Astrocyte (in vitro differentiated cells and primary cell): ENCODE measurements at regions not wholly inside any gene's neighbourhood (a gene's known extent, or its start where the extent isn't known, plus 50 kb on each side); places are given as distances from the start of the nearest gene placed in this dataset.

Experiments used
- DNase-seq: peaks from one replicate; pipeline ENCODE4 v3.0.0-alpha.2; 2010; ENCODE audit warnings: low read depth
- FAIRE-seq: peaks from 2 replicates; lab custom pipeline; 2011; peaks lifted over from hg19 to GRCh38; lab: Jason Lieb, UNC
- H2AFZ ChIP-seq: 2 replicates; pipeline ENCODE4 v1.6.0; 2012; ENCODE audit warnings: low read depth, low read length, inconsistent platforms
- H3K27ac ChIP-seq: 2 replicates; pipeline ENCODE4 v1.5.1; 2011; ENCODE audit warnings: low read depth, low read length, inconsistent platforms
- H3K27me3 ChIP-seq: 2 replicates; pipeline ENCODE4 v1.6.0; 2011; ENCODE audit warnings: low read length, inconsistent platforms; ENCODE audit not compliant: insufficient read depth
- H3K36me3 ChIP-seq: 2 replicates; pipeline ENCODE4 v1.5.1; 2011; ENCODE audit warnings: low read length, inconsistent platforms; ENCODE audit not compliant: insufficient read depth
- H3K4me1 ChIP-seq: 2 replicates; pipeline ENCODE4 v1.5.1; 2011; ENCODE audit warnings: low read length, inconsistent platforms; ENCODE audit not compliant: insufficient read depth
- H3K4me2 ChIP-seq: 2 replicates; pipeline ENCODE4 v1.6.0; 2012; ENCODE audit warnings: low read length, inconsistent platforms
- H3K4me3 ChIP-seq: 2 replicates; pipeline ENCODE4 v1.5.1; 2011; ENCODE audit warnings: low read depth, mild to moderate bottlenecking, low read length, inconsistent platforms; ENCODE audit not compliant: insufficient read depth
- H3K79me2 ChIP-seq: 2 replicates; pipeline ENCODE4 v1.6.0; 2012; ENCODE audit warnings: mild to moderate bottlenecking, low read length, inconsistent platforms; ENCODE audit not compliant: insufficient read depth
- H3K9ac ChIP-seq: 2 replicates; pipeline ENCODE4 v1.6.0; 2012; ENCODE audit warnings: mild to moderate bottlenecking, low read length, inconsistent platforms
- H3K9me3 ChIP-seq: 2 replicates; pipeline ENCODE4 v1.5.1; 2012; ENCODE audit warnings: low read depth, mild to moderate bottlenecking, low read length, inconsistent platforms; ENCODE audit not compliant: insufficient read depth
- H4K20me1 ChIP-seq: 2 replicates; pipeline ENCODE4 v1.6.0; 2012; ENCODE audit warnings: low read length, inconsistent platforms; ENCODE audit not compliant: insufficient read depth
- H3K27ac Mint-ChIP-seq: one replicate; pipeline ENCODE4 v1.8.0; 2021; ENCODE audit warnings: mild to moderate bottlenecking, mixed read lengths; ENCODE audit not compliant: unreplicated experiment
- H3K27me3 Mint-ChIP-seq: one replicate; pipeline ENCODE4 v1.8.0; 2021; ENCODE audit warnings: low read depth, mixed read lengths; ENCODE audit not compliant: unreplicated experiment
- H3K36me3 Mint-ChIP-seq: one replicate; pipeline ENCODE4 v1.8.0; 2021; ENCODE audit warnings: low read depth, mixed read lengths; ENCODE audit not compliant: unreplicated experiment
- H3K4me1 Mint-ChIP-seq: one replicate; pipeline ENCODE4 v1.8.0; 2021; ENCODE audit warnings: low read depth, mixed read lengths; ENCODE audit not compliant: unreplicated experiment
- H3K4me3 Mint-ChIP-seq: one replicate; pipeline ENCODE4 v1.8.0; 2021; ENCODE audit warnings: mild to moderate bottlenecking, moderate library complexity, mixed read lengths; ENCODE audit not compliant: unreplicated experiment
- H3K9me3 Mint-ChIP-seq: one replicate; pipeline ENCODE4 v1.8.0; 2021; ENCODE audit warnings: mild to moderate bottlenecking, mixed read lengths; ENCODE audit not compliant: unreplicated experiment
- CTCF ChIP-seq: IDR thresholded peaks from 2 replicates; pipeline ENCODE4 v1.5.1; 2011; ENCODE audit warnings: low read depth, mild to moderate bottlenecking, inconsistent platforms, low read length, moderate library complexity; ENCODE audit not compliant: insufficient read depth
- EZH2 ChIP-seq: IDR thresholded peaks from 2 replicates; pipeline ENCODE4 v1.6.1; 2012; ENCODE audit warnings: mild to moderate bottlenecking, low read length, inconsistent platforms; ENCODE audit not compliant: insufficient read depth

GRCh38 chr3:190728574-190729246 lies 133.8 kb downstream of the GMNC start:
- H3K9me3 ChIP-seq: no peaks in the 10 kb centered on the region
- no peaks in the 10 kb centered on the region for H3K36me3 Mint-ChIP-seq
- no peaks in the 10 kb centered on the region for H4K20me1 ChIP-seq
- no peak overlapping the region for H3K4me3 Mint-ChIP-seq
- H3K4me1 ChIP-seq: no peaks in the 10 kb centered on the region
- TF ChIP-seq EZH2 (no peak), CTCF (no peak)
- no peaks in the 10 kb centered on the region for H3K4me1 Mint-ChIP-seq
- H3K79me2 ChIP-seq: no peaks in the 10 kb centered on the region
- H3K27me3 ChIP-seq: no peaks in the 10 kb centered on the region
- DNase-seq (no peak), FAIRE-seq (no peak)
- H3K27me3 Mint-ChIP-seq: no peaks in the 10 kb centered on the region
- H3K9me3 Mint-ChIP-seq: no peaks in the 10 kb centered on the region
- H2AFZ ChIP-seq: no peak overlapping the region
- no peak overlapping the region for H3K4me3 ChIP-seq
- H3K4me2 ChIP-seq: no peak overlapping the region
- H3K27ac Mint-ChIP-seq: no peak overlapping the region
- no peak overlapping the region for H3K9ac ChIP-seq
- no peaks in the 10 kb centered on the region for H3K36me3 ChIP-seq
- H3K27ac ChIP-seq: no peak overlapping the region

GRCh38 chr3:190722181-190722905 lies 140.2 kb downstream of the GMNC start:
- Histone ChIP-seq H4K20me1 (no peaks in the 10 kb centered on the region), H2AFZ (no peak overlapping the region), H3K4me2 (no peak overlapping the region), H3K4me1 (peaks cover 4% of the 10 kb centered on the region), H3K27me3 (no peaks in the 10 kb centered on the region), H3K9me3 (no peaks in the 10 kb centered on the region), H3K27ac (no peak overlapping the region), H3K9ac (no peak overlapping the region), H3K79me2 (no peaks in the 10 kb centered on the region), H3K4me3 (no peak overlapping the region), H3K36me3 (no peaks in the 10 kb centered on the region)
- DNase-seq (peak; percentile 25), FAIRE-seq (no peak)
- no peaks in the 10 kb centered on the region for H3K27me3 Mint-ChIP-seq
- H3K36me3 Mint-ChIP-seq: no peaks in the 10 kb centered on the region
- H3K4me1 Mint-ChIP-seq: peaks cover 8% of the 10 kb centered on the region
- no peak overlapping the region for H3K27ac Mint-ChIP-seq
- TF ChIP-seq CTCF: no peak
- TF ChIP-seq EZH2: no peak
- H3K4me3 Mint-ChIP-seq: no peak overlapping the region
- no peaks in the 10 kb centered on the region for H3K9me3 Mint-ChIP-seq

GRCh38 chr3:190721330-190721729 lies 141.2 kb downstream of the GMNC start:
- FAIRE-seq (no peak), DNase-seq (no peak)
- H3K9me3 Mint-ChIP-seq: no peaks in the 10 kb centered on the region
- H3K36me3 Mint-ChIP-seq: no peaks in the 10 kb centered on the region
- H3K27me3 ChIP-seq: no peaks in the 10 kb centered on the region
- no peak overlapping the region for H3K4me3 ChIP-seq
- H3K27ac Mint-ChIP-seq: no peak overlapping the region
- H3K4me1 ChIP-seq: peaks cover 4% of the 10 kb centered on the region
- H2AFZ ChIP-seq: no peak overlapping the region
- H3K4me3 Mint-ChIP-seq: no peak overlapping the region
- no peaks in the 10 kb centered on the region for H3K36me3 ChIP-seq
- H3K9ac ChIP-seq: no peak overlapping the region
- no peak overlapping the region for H3K4me2 ChIP-seq
- no peaks in the 10 kb centered on the region for H4K20me1 ChIP-seq
- H3K27ac ChIP-seq: no peak overlapping the region
- no peaks in the 10 kb centered on the region for H3K79me2 ChIP-seq
- H3K9me3 ChIP-seq: no peaks in the 10 kb centered on the region
- H3K4me1 Mint-ChIP-seq: peaks cover 12% of the 10 kb centered on the region
- no peaks in the 10 kb centered on the region for H3K27me3 Mint-ChIP-seq
- TF ChIP-seq EZH2 (no peak), CTCF (no peak)
